Brain microvascular endothelial cell (primary cell): ENCODE measurements at regions not wholly inside any gene's neighbourhood (a gene's known extent, or its start where the extent isn't known, plus 50 kb on each side); places are given as distances from the start of the nearest gene placed in this dataset.

Experiments used
- DNase-seq: peaks from one replicate; pipeline ENCODE4 v3.0.0-alpha.2; 2020
- H3K27ac ChIP-seq: fragments of 250-450 bp; sonication (Bioruptor Pico); 2 replicates; pipeline ENCODE4 v1.5.1; 2020; ENCODE audit warnings: mild to moderate bottlenecking, moderate library complexity
- H3K27me3 ChIP-seq: fragments of 250-450 bp; sonication (Bioruptor Pico); replicated peaks from 2 replicates; pipeline ENCODE4 v1.5.1; 2020; ENCODE audit warnings: mild to moderate bottlenecking
- H3K36me3 ChIP-seq: fragments of 250-450 bp; sonication (Bioruptor Pico); replicated peaks from 2 replicates; pipeline ENCODE4 v1.5.1; 2020; ENCODE audit warnings: mild to moderate bottlenecking
- H3K4me3 ChIP-seq: 2 replicates; pipeline ENCODE4 v1.5.1; 2011; ENCODE audit warnings: low read depth, mild to moderate bottlenecking, control low read depth, low read length, moderate library complexity
- in situ Hi-C: cut with HindIII; loops from 2 replicates; pipeline ENCODE4 v1.10.0; 2017; ENCODE audit warnings: low sequenced_read_pairs, low pct_ligation_motif_present
- TF ChIP-seq, protein P1 (sequence below): IDR thresholded peaks from 2 replicates; pipeline ENCODE4 v1.5.1; 2011; ENCODE audit warnings: low read depth, mild to moderate bottlenecking, moderate library complexity, low read length, control low read depth, inconsistent platforms; ENCODE audit errors: missing control alignments

DNA sequence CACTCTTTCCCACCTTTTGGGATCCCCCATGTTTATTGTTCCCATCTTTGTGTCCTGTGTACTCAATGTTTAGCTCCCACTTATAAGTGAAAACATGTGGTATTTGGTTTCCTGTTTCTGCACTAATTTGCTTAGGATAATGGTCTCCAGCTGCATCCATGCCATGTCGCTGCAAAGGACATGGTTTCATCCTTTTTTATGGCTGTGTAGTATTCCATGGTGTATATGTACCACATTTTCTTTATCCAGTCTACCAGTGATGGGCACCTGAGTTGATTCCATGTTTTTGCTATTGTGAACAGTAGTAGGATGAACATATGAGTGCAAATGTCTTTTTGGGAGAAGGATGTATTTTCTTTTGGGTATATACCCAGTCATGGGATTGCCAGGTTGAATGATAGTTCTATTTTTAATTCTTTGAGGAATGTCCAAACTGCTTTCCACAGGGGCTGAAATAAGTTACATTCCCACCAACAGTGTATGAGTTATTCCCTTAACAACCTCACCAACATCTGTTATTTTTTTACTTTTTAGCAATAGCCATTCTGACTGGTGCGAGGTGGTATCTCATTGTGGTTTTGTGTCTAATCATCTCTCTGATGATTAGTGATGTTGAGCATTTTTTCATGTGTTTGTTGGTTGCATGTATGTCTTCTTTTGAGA lies 55.7 kb upstream of the MEDAG start:
- Histone ChIP-seq H3K27me3 (no peaks in the 10 kb centered on the region), H3K4me3 (no peak overlapping the region), H3K27ac (no peak overlapping the region), H3K36me3 (no peaks in the 10 kb centered on the region)
- in situ Hi-C loops: no loop called here
- TF ChIP-seq, protein P1, sequence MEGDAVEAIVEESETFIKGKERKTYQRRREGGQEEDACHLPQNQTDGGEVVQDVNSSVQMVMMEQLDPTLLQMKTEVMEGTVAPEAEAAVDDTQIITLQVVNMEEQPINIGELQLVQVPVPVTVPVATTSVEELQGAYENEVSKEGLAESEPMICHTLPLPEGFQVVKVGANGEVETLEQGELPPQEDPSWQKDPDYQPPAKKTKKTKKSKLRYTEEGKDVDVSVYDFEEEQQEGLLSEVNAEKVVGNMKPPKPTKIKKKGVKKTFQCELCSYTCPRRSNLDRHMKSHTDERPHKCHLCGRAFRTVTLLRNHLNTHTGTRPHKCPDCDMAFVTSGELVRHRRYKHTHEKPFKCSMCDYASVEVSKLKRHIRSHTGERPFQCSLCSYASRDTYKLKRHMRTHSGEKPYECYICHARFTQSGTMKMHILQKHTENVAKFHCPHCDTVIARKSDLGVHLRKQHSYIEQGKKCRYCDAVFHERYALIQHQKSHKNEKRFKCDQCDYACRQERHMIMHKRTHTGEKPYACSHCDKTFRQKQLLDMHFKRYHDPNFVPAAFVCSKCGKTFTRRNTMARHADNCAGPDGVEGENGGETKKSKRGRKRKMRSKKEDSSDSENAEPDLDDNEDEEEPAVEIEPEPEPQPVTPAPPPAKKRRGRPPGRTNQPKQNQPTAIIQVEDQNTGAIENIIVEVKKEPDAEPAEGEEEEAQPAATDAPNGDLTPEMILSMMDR: no peak
- DNase-seq: no peak

GRCh38 chr13:30850867-30851211 lies 55.2 kb upstream of the MEDAG start:
- no peaks in the 10 kb centered on the region for H3K36me3 ChIP-seq
- DNase-seq: no peak
- TF ChIP-seq, protein P1: no peak
- in situ Hi-C loops: no loop called here
- H3K4me3 ChIP-seq: no peak overlapping the region
- H3K27ac ChIP-seq: no peak overlapping the region
- no peaks in the 10 kb centered on the region for H3K27me3 ChIP-seq

DNA sequence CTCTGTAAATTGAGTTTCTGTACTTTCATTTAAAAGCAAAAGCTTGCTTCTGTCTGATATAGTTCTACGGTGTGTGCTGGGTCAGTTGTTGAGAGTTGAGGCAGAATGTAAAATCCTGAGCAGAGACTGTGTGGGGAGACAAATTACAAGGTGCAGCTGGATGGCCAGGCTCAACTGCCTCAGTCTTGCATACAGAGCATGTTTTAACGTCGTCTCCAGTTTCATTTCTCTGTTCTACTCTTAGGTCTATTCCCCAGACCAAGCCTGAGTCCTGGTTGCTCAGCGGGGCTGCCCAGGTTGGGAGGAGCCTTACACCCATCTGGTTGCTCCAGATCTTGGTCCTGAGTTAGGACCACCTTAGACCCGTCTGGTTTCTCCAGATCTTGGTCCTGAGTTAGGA lies 54.4 kb upstream of the MEDAG start:
- in situ Hi-C loops: no loop called here
- Histone ChIP-seq H3K36me3 (no peaks in the 10 kb centered on the region), H3K27ac (no peak overlapping the region), H3K27me3 (no peaks in the 10 kb centered on the region), H3K4me3 (no peak overlapping the region)
- TF ChIP-seq, protein P1: no peak
- no peak for DNase-seq

GRCh38 chr13:30855569-30855968 lies 50.5 kb upstream of the MEDAG start:
- Histone ChIP-seq H3K27me3 (no peaks in the 10 kb centered on the region), H3K4me3 (no peak overlapping the region), H3K27ac (no peak overlapping the region), H3K36me3 (no peaks in the 10 kb centered on the region)
- TF ChIP-seq, protein P1: no peak
- in situ Hi-C loops: no loop called here
- DNase-seq: no peak

- in situ Hi-C loops: no loop called here
Observed at GRCh38 chr13:30856005-30856790, 49.9 kb upstream of the MEDAG start.

More at GRCh38 chr13:30856005-30856790, 49.9 kb upstream of the MEDAG start:
- TF ChIP-seq, protein P1: no peak
- Histone ChIP-seq H3K4me3 (no peak overlapping the region), H3K36me3 (no peaks in the 10 kb centered on the region), H3K27ac (no peak overlapping the region), H3K27me3 (no peaks in the 10 kb centered on the region)
- DNase-seq: no peak
